ENCODE measurements at regions not wholly inside any gene's neighbourhood (a gene's known extent, or its start where the extent isn't known, plus 50 kb on each side); places are given as distances from the start of the nearest gene placed in this dataset.

GRCh38 chr3:159892171-159892795 is 96.4 kb upstream of the IL12A start:
- DNase-seq: no peak

GRCh38 chr3:159892801-159893200 is 95.8 kb upstream of the IL12A start:
- DNase-seq: no peak

- DNase-seq: no peak
These were observed 94.2 kb upstream of the IL12A start for GRCh38 chr3:159894386-159894785.

- DNase-seq: no peak
These were observed 93.2 kb upstream of the IL12A start for GRCh38 chr3:159895430-159895829.

GRCh38 chr3:159896543-159896942 is 92.1 kb upstream of the IL12A start:
- no peak for DNase-seq

- no peak for DNase-seq
These were observed 91.1 kb upstream of the IL12A start for GRCh38 chr3:159897331-159898075.

- no peak for DNase-seq
These were observed 90.5 kb upstream of the IL12A start for GRCh38 chr3:159898147-159898546.

- DNase-seq: no peak
These were observed 89.5 kb upstream of the IL12A start for GRCh38 chr3:159899166-159899565.

GRCh38 chr3:159902546-159903314 is 85.9 kb upstream of the IL12A start:
- DNase-seq: no peak

GRCh38 chr3:159904455-159904854 is 84.2 kb upstream of the IL12A start:
- DNase-seq: no peak

- no peak for DNase-seq
These were observed 83.7 kb upstream of the IL12A start for GRCh38 chr3:159904911-159905310.

GRCh38 chr3:159907828-159908227 is 80.8 kb upstream of the IL12A start:
- no peak for DNase-seq

- no peak for DNase-seq
These were observed 77.5 kb upstream of the IL12A start for GRCh38 chr3:159910991-159911663.

- DNase-seq: no peak
These were observed 77.0 kb upstream of the IL12A start for GRCh38 chr3:159911664-159912037.

- no peak for DNase-seq
These were observed 74.8 kb upstream of the IL12A start for GRCh38 chr3:159913712-159914414.

- DNase-seq: no peak
These were observed 74.2 kb upstream of the IL12A start for GRCh38 chr3:159914426-159914825.

- no peak for DNase-seq
These were observed 72.6 kb upstream of the IL12A start for GRCh38 chr3:159916052-159916451.

- no peak for DNase-seq
These were observed 71.5 kb upstream of the IL12A start for GRCh38 chr3:159917141-159917540.

- no peak for DNase-seq
These were observed 68.8 kb upstream of the IL12A start for GRCh38 chr3:159919873-159920272.

- no peak for DNase-seq
These were observed 66.3 kb upstream of the IL12A start for GRCh38 chr3:159922193-159922840.

GRCh38 chr3:159922861-159923312 is 65.7 kb upstream of the IL12A start:
- no peak for DNase-seq

- no peak for DNase-seq
These were observed 65.3 kb upstream of the IL12A start for GRCh38 chr3:159923336-159923735.

All from activated T-cell treated with anti-CD3 and anti-CD28 coated beads, Interleukin-2, amount 50 U/mL, for 48 hours (primary cell).